ENCODE measurements at regions not wholly inside any gene's neighbourhood (a gene's known extent, or its start where the extent isn't known, plus 50 kb on each side); places are given as distances from the start of the nearest gene placed in this dataset.

DNA sequence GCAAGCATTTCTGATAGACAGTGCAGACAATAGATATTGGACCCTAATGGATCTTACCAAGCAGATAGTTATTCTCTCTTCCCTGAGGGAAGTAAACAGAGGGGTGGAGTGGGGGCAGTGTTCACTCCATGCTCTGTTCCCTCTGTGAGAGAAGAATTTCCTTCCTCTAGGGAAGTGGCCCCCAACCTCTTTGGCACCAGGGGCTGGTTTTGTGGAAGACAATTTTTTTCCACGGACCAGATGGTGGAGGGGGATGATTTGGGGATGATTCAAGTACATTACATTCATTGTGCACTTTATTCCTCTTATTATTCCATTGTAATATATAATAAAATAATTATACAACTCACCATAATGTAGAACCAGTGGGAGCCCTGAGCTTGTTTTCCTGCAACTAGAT, 459.9 kb downstream of the ADGRL2 start:
- Histone ChIP-seq H3K36me3 (replicated peaks in 1 of 2) (no peaks in the 10 kb centered on the region), H3K27ac (no peak overlapping the region), H3K4me3 (no peak overlapping the region), H3K9me3 (replicated peaks in 1 of 3) (no peaks in the 10 kb centered on the region), H3K4me1 (replicated peaks in 1 of 2) (no peaks in the 10 kb centered on the region), H3K27me3 (no peaks in the 10 kb centered on the region)
- TF ChIP-seq POLR2A (IDR thresholded peaks at IDR 0.05) (no peak), CTCF (IDR thresholded peaks at IDR 0.05) (no peak)
- DNase-seq: no peak
- WGBS, 4 donors: 38 to 56% (median 39%) methylated on average over 1 of the region's 1 CpG
- intact Hi-C loops (cut with DNase I): no loop called here

GRCh38 chr1:82260051-82260450, 459.3 kb downstream of the ADGRL2 start:
- TF ChIP-seq CTCF (IDR thresholded peaks at IDR 0.05) (no peak), POLR2A (IDR thresholded peaks at IDR 0.05) (no peak)
- Histone ChIP-seq H3K27ac (no peak overlapping the region), H3K4me1 (replicated peaks in 1 of 2) (no peaks in the 10 kb centered on the region), H3K27me3 (no peaks in the 10 kb centered on the region), H3K9me3 (replicated peaks in 1 of 3) (no peaks in the 10 kb centered on the region), H3K36me3 (replicated peaks in 1 of 2) (no peaks in the 10 kb centered on the region), H3K4me3 (no peak overlapping the region)
- intact Hi-C loops (cut with DNase I): no loop called here
- no peak for DNase-seq
- 36 to 53% (median 44%) methylated on average over 1 of the region's 1 CpG for WGBS, 4 donors

DNA sequence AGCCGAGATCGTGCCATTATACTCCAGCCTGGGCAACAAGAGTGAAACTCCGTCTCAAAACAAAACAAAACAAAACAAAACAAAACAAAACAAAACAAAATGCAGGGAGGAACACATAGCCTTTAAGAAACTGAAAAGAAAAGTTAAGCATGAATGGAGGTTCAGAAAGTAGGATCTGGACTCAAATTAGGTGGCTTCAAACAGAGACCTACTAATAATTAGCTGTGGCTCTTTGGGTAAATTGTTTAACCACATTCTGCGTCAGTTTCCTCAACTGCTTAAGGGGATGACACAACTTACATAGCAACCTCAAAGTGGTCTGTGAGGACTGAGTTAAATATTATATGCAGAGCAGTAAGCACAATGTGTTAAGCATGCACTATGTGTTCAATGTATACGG, 458.2 kb downstream of the ADGRL2 start:
- no peak overlapping the region for H3K27ac ChIP-seq
- H3K27me3 ChIP-seq: no peaks in the 10 kb centered on the region
- H3K4me1 ChIP-seq (replicated peaks in 1 of 2): no peaks in the 10 kb centered on the region
- intact Hi-C loops (cut with DNase I): no loop called here
- no peak overlapping the region for H3K4me3 ChIP-seq
- no peaks in the 10 kb centered on the region for H3K9me3 ChIP-seq (replicated peaks in 1 of 3)
- no peak for DNase-seq
- no peaks in the 10 kb centered on the region for H3K36me3 ChIP-seq (replicated peaks in 1 of 2)
- TF ChIP-seq POLR2A (IDR thresholded peaks at IDR 0.05) (no peak), CTCF (IDR thresholded peaks at IDR 0.05) (no peak)
- 83 to 94% (median 93%) methylated on average over 5 of the region's 5 CpGs for WGBS, 4 donors

- H3K27me3 ChIP-seq: no peaks in the 10 kb centered on the region
- WGBS, 4 donors: 46 to 60% (median 56%) methylated on average over 3 of the region's 3 CpGs
- no peak overlapping the region for H3K27ac ChIP-seq
- H3K36me3 ChIP-seq (replicated peaks in 1 of 2): no peaks in the 10 kb centered on the region
- no peaks in the 10 kb centered on the region for H3K4me1 ChIP-seq (replicated peaks in 1 of 2)
- no peak for DNase-seq
- intact Hi-C loops (cut with DNase I): no loop called here
- no peak overlapping the region for H3K4me3 ChIP-seq
- no peaks in the 10 kb centered on the region for H3K9me3 ChIP-seq (replicated peaks in 1 of 3)
- TF ChIP-seq POLR2A (IDR thresholded peaks at IDR 0.05) (no peak), CTCF (IDR thresholded peaks at IDR 0.05) (no peak)
Measured at GRCh38 chr1:82246050-82246449, 445.3 kb downstream of the ADGRL2 start.

All from adrenal gland (tissue), 9 donors.